ENCODE measurements at regions not wholly inside any gene's neighbourhood (a gene's known extent, or its start where the extent isn't known, plus 50 kb on each side); places are given as distances from the start of the nearest gene placed in this dataset.

GRCh38 chr3:14275962-14276909 is 97.6 kb downstream of the LSM3 start:
- TF ChIP-seq ZNF274 (IDR thresholded peaks at IDR 0.05; ENCODE audit: low read depth, low read length) = no peak
- no peak for TF ChIP-seq SUZ12 (IDR thresholded peaks at IDR 0.05; ENCODE audit: extremely low read depth, insufficient read depth, insufficient read length)
